ENCODE measurements at regions not wholly inside any gene's neighbourhood (a gene's known extent, or its start where the extent isn't known, plus 50 kb on each side); places are given as distances from the start of the nearest gene placed in this dataset.

DNA sequence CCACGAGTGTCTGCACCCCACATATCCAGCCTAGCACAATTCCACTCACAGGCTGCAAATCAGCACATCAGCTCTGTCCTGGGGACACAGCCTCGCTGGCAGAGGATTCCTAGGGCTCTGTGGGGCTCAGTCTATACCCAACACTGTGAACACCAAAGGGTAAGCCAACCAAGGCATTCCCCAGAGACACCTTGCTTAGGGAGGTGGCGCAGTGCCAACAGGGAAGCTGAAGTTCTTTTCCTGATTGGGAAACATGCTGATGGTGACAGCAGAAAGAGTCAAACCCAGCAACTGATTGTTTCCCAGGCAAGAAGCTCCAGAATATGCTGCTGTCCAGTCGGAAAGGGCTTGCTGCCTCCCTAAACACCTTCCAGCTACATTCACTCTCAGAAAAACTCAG lies 55.8 kb downstream of the TTC32 start:
- no CpG with 5 or more reads among the region's 4 CpGs for WGBS (ENCODE audit: extremely low coverage, insufficient read length, low lambda C conversion rate)
- Histone ChIP-seq H2AK5ac (ENCODE audit: insufficient read length, low read length) (no peak overlapping the region), H2AFZ (ENCODE audit: low read length) (no peak overlapping the region), H3K56ac (ENCODE audit: insufficient read length, low read depth, low read length) (no peak overlapping the region), H2BK12ac (ENCODE audit: insufficient read length, low read depth, low read length) (no peak overlapping the region), H4K8ac (replicated peaks; ENCODE audit: insufficient read length, low read depth, low read length) (no peak overlapping the region), H2BK15ac (ENCODE audit: low read depth, low read length) (no peak overlapping the region), H3K14ac (ENCODE audit: insufficient read depth, low read length) (no peak overlapping the region), H3K4me2 (ENCODE audit: insufficient read depth, insufficient read length, low read length) (no peak overlapping the region), H3K9me3 (ENCODE audit: control insufficient read depth, low read depth, low read length) (no peaks in the 10 kb centered on the region), H4K91ac (ENCODE audit: insufficient read length, low read depth, low read length) (no peak overlapping the region), H2BK5ac (ENCODE audit: insufficient read length, low read length) (no peak overlapping the region), H2BK20ac (ENCODE audit: low read depth, low read length, poor library complexity, severe bottlenecking) (no peak overlapping the region), H3K23ac (ENCODE audit: insufficient read length, low read depth, low read length) (no peak overlapping the region), H3K18ac (ENCODE audit: insufficient read length, low read depth, low read length) (no peak overlapping the region), H2BK120ac (ENCODE audit: low read depth, low read length, poor library complexity, severe bottlenecking) (no peak overlapping the region), H3K27ac (ENCODE audit: insufficient read length, low read depth, low read length) (no peak overlapping the region), H3K23me2 (ENCODE audit: insufficient read length, low read depth, low read length, poor library complexity, severe bottlenecking) (no peaks in the 10 kb centered on the region), H3K79me1 (ENCODE audit: insufficient read depth, low read depth, low read length, poor library complexity, severe bottlenecking) (no peaks in the 10 kb centered on the region), H3K9ac (ENCODE audit: extremely low read depth, insufficient read length, low read length) (no peak overlapping the region), H3K4ac (ENCODE audit: low read depth, low read length) (no peak overlapping the region), H3K27me3 (ENCODE audit: insufficient read depth, low read length) (no peaks in the 10 kb centered on the region), H3K79me2 (ENCODE audit: insufficient read depth, low read length) (no peaks in the 10 kb centered on the region), H4K5ac (ENCODE audit: insufficient read length, low read depth, low read length) (no peak overlapping the region), H3T11ph (ENCODE audit: low read length) (no peak overlapping the region), H3K4me1 (ENCODE audit: insufficient read depth, low read length) (no peaks in the 10 kb centered on the region), H4K20me1 (ENCODE audit: control insufficient read depth, insufficient read depth, insufficient read length) (no peaks in the 10 kb centered on the region)
- Mint-ChIP-seq H3K4me1 (no peaks in the 10 kb centered on the region), H3K27me3 (ENCODE audit: low read depth) (peaks cover 7% of the 10 kb centered on the region), H3K27ac (no peak overlapping the region; a peak in 1 of 7 replicates), H3K36me3 (ENCODE audit: insufficient read depth in 1 of 3, low read depth in 3 of 3) (no peaks in the 10 kb centered on the region; a peak in 1 of 7 replicates), H3K4me3 (no peak overlapping the region), H3K9me3 (peaks cover 0 to 5% of the 10 kb centered on the region in 2 experiments; a peak in 1 of 5 replicates)
- no peak for DNase-seq
- TF ChIP-seq, protein P1, sequence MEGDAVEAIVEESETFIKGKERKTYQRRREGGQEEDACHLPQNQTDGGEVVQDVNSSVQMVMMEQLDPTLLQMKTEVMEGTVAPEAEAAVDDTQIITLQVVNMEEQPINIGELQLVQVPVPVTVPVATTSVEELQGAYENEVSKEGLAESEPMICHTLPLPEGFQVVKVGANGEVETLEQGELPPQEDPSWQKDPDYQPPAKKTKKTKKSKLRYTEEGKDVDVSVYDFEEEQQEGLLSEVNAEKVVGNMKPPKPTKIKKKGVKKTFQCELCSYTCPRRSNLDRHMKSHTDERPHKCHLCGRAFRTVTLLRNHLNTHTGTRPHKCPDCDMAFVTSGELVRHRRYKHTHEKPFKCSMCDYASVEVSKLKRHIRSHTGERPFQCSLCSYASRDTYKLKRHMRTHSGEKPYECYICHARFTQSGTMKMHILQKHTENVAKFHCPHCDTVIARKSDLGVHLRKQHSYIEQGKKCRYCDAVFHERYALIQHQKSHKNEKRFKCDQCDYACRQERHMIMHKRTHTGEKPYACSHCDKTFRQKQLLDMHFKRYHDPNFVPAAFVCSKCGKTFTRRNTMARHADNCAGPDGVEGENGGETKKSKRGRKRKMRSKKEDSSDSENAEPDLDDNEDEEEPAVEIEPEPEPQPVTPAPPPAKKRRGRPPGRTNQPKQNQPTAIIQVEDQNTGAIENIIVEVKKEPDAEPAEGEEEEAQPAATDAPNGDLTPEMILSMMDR (conservative IDR thresholded peaks at IDR 0.05), result no peak

Data from H9 (cell line).